OCI-LY1 (cell line): ENCODE measurements at regions not wholly inside any gene's neighbourhood (a gene's known extent, or its start where the extent isn't known, plus 50 kb on each side); places are given as distances from the start of the nearest gene placed in this dataset.

ENCODE experiments used
- H2AFZ ChIP-seq: fragments of 200-600 bp; sonication (generic), shearing (Covaris generic); 2 replicates; pipeline ENCODE4 v1.6.0; 2014; ENCODE audit warnings: antibody characterized with exemption, mild to moderate bottlenecking, low read length
- H3F3A ChIP-seq: fragments of 200-600 bp; sonication (generic), shearing (Covaris generic); 2 replicates; pipeline ENCODE4 v1.6.0; 2014; ENCODE audit warnings: mild to moderate bottlenecking, antibody characterized with exemption, low read length, moderate library complexity; ENCODE audit not compliant: insufficient read depth
- H3K27ac ChIP-seq: fragments of 200-600 bp; sonication (generic); 2 replicates; pipeline ENCODE4 v1.5.1; 2014; ENCODE audit warnings: low read length, mixed run types, mild to moderate bottlenecking, low read depth; ENCODE audit not compliant: poor library complexity, severe bottlenecking
- H3K27me3 ChIP-seq: fragments of 200-600 bp; sonication (generic); 2 replicates; pipeline ENCODE4 v1.6.0; 2014; ENCODE audit warnings: antibody characterized with exemption, mild to moderate bottlenecking, low read length, moderate library complexity; ENCODE audit not compliant: insufficient read depth
- H3K36me3 ChIP-seq: fragments of 200-600 bp; sonication (generic); 2 replicates; pipeline ENCODE4 v1.6.1; 2014; ENCODE audit warnings: mild to moderate bottlenecking, antibody characterized with exemption, low read length, moderate library complexity, mixed read lengths; ENCODE audit not compliant: insufficient read depth
- H3K4me1 ChIP-seq: fragments of 200-600 bp; sonication (generic); 2 replicates; pipeline ENCODE4 v1.5.1; 2014; ENCODE audit warnings: mild to moderate bottlenecking, low read length, moderate library complexity; ENCODE audit not compliant: insufficient read depth, severe bottlenecking
- H3K4me2 ChIP-seq: fragments of 200-600 bp; sonication (generic), shearing (Covaris generic); 2 replicates; pipeline ENCODE4 v1.6.1; 2014; ENCODE audit warnings: low read length
- H3K4me3 ChIP-seq: fragments of 200-600 bp; sonication (generic); 2 replicates; pipeline ENCODE4 v1.5.1; 2014; ENCODE audit warnings: low read length, low read depth, mild to moderate bottlenecking, mixed read lengths; ENCODE audit not compliant: poor library complexity, severe bottlenecking
- H3K79me2 ChIP-seq: fragments of 200-600 bp; shearing (Covaris generic); 2 replicates; pipeline ENCODE4 v1.6.1; 2016; ENCODE audit warnings: mixed run types, low read length, mixed read lengths; ENCODE audit not compliant: insufficient read depth
- H3K9ac ChIP-seq: fragments of 200-600 bp; sonication (generic), shearing (Covaris generic); 2 replicates; pipeline ENCODE4 v1.6.1; 2014; ENCODE audit warnings: mild to moderate bottlenecking, low read length, mixed read lengths
- H3K9me2 ChIP-seq: fragments of 200-600 bp; sonication (generic), shearing (Covaris generic); 2 replicates; pipeline ENCODE4 v1.6.1; 2014; ENCODE audit warnings: low read depth, mild to moderate bottlenecking, low read length, mixed read lengths
- H3K9me3 ChIP-seq: fragments of 200-600 bp; shearing (Covaris generic); 2 replicates; pipeline ENCODE4 v1.6.1; 2014; ENCODE audit warnings: low read length, mixed read lengths
- H4K20me1 ChIP-seq: fragments of 200-600 bp; sonication (generic), shearing (Covaris generic); 2 replicates; pipeline ENCODE4 v1.6.0; 2016; ENCODE audit warnings: mild to moderate bottlenecking, low read length; ENCODE audit not compliant: insufficient read depth
- CTCF ChIP-seq: fragments of 200-600 bp; sonication (generic), shearing (Covaris generic); IDR thresholded peaks from 2 replicates; pipeline ENCODE4 v1.5.1; 2017; ENCODE audit warnings: mild to moderate bottlenecking, antibody characterized with exemption, low read length, moderate library complexity, mixed read lengths
- EZH2 ChIP-seq: fragments of 200-600 bp; sonication (generic), shearing (Covaris generic); IDR thresholded peaks from 2 replicates; pipeline ENCODE4 v1.8.0; 2017; ENCODE audit warnings: borderline replicate concordance, mixed run types, mild to moderate bottlenecking, antibody characterized with exemption, low read length, moderate library complexity, mixed read lengths

- no peaks in the 10 kb centered on the region for H3K4me1 ChIP-seq
- H4K20me1 ChIP-seq = no peaks in the 10 kb centered on the region
- no peaks in the 10 kb centered on the region for H3K79me2 ChIP-seq
- H3F3A ChIP-seq = no peaks in the 10 kb centered on the region
- H3K36me3 ChIP-seq = no peaks in the 10 kb centered on the region
- H3K9me2 ChIP-seq = no peaks in the 10 kb centered on the region
- H3K27me3 ChIP-seq = no peaks in the 10 kb centered on the region
- no peak overlapping the region for H3K4me3 ChIP-seq
- H3K27ac ChIP-seq = no peak overlapping the region
- no peak overlapping the region for H2AFZ ChIP-seq
- no peak for TF ChIP-seq CTCF
- TF ChIP-seq EZH2 = no peak
- no peak overlapping the region for H3K4me2 ChIP-seq
- no peak overlapping the region for H3K9ac ChIP-seq
- no peaks in the 10 kb centered on the region for H3K9me3 ChIP-seq
Observed at GRCh38 chr15:96564546-96564945, 234.0 kb downstream of the NR2F2 start.

- no peaks in the 10 kb centered on the region for H4K20me1 ChIP-seq
- H2AFZ ChIP-seq = no peak overlapping the region
- H3K4me3 ChIP-seq = no peak overlapping the region
- no peaks in the 10 kb centered on the region for H3K36me3 ChIP-seq
- no peaks in the 10 kb centered on the region for H3F3A ChIP-seq
- H3K9me2 ChIP-seq = no peaks in the 10 kb centered on the region
- no peak for TF ChIP-seq EZH2
- TF ChIP-seq CTCF = no peak
- H3K4me1 ChIP-seq = no peaks in the 10 kb centered on the region
- no peaks in the 10 kb centered on the region for H3K27me3 ChIP-seq
- no peaks in the 10 kb centered on the region for H3K9me3 ChIP-seq
- H3K79me2 ChIP-seq = no peaks in the 10 kb centered on the region
- H3K4me2 ChIP-seq = no peak overlapping the region
- no peak overlapping the region for H3K9ac ChIP-seq
- H3K27ac ChIP-seq = no peak overlapping the region
Observed at GRCh38 chr15:96565266-96565665, 234.8 kb downstream of the NR2F2 start.

GRCh38 chr15:96574782-96575181, 244.3 kb downstream of the NR2F2 start:
- no peaks in the 10 kb centered on the region for H4K20me1 ChIP-seq
- H3K4me3 ChIP-seq = no peak overlapping the region
- H3K36me3 ChIP-seq = no peaks in the 10 kb centered on the region
- no peak overlapping the region for H2AFZ ChIP-seq
- no peak overlapping the region for H3K9ac ChIP-seq
- no peaks in the 10 kb centered on the region for H3K79me2 ChIP-seq
- H3K27me3 ChIP-seq = no peaks in the 10 kb centered on the region
- no peak overlapping the region for H3K4me2 ChIP-seq
- no peaks in the 10 kb centered on the region for H3F3A ChIP-seq
- H3K9me2 ChIP-seq = no peaks in the 10 kb centered on the region
- no peaks in the 10 kb centered on the region for H3K4me1 ChIP-seq
- H3K9me3 ChIP-seq = no peaks in the 10 kb centered on the region
- H3K27ac ChIP-seq = no peak overlapping the region
- TF ChIP-seq EZH2 = no peak

- Histone ChIP-seq H3K9ac (no peak overlapping the region), H3K4me1 (no peaks in the 10 kb centered on the region), H3F3A (no peaks in the 10 kb centered on the region), H4K20me1 (no peaks in the 10 kb centered on the region), H3K9me3 (no peaks in the 10 kb centered on the region), H3K79me2 (no peaks in the 10 kb centered on the region), H3K9me2 (no peaks in the 10 kb centered on the region), H2AFZ (no peak overlapping the region), H3K4me2 (no peak overlapping the region), H3K36me3 (no peaks in the 10 kb centered on the region), H3K27me3 (no peaks in the 10 kb centered on the region), H3K4me3 (no peak overlapping the region), H3K27ac (no peak overlapping the region)
- no peak for TF ChIP-seq EZH2
- no peak for TF ChIP-seq CTCF
Observed at GRCh38 chr15:96576596-96576995, 246.1 kb downstream of the NR2F2 start.
